GM12878 (cell line): ENCODE measurements at regions not wholly inside any gene's neighbourhood (a gene's known extent, or its start where the extent isn't known, plus 50 kb on each side); places are given as distances from the start of the nearest gene placed in this dataset.

ENCODE experiments used
- CBX3 ChIP-seq: fragments of 200-600 bp; sonication (generic); IDR thresholded peaks from 2 replicates; pipeline ENCODE4 v1.6.1; 2016; ENCODE audit warnings: low read depth, borderline replicate concordance
- LARP7 ChIP-seq: fragments of 450-650 bp; IDR thresholded peaks from 2 replicates; pipeline ENCODE4 v1.6.1; 2017; ENCODE audit warnings: mild to moderate bottlenecking
- RFX5 ChIP-seq: IDR thresholded peaks from 2 replicates; pipeline ENCODE4 v1.6.1; 2011; ENCODE audit warnings: low read depth, low read length, improper control_type of control experiment
- TF ChIP-seq, protein P1 (sequence below): fragments of 450-650 bp; IDR thresholded peaks from 2 replicates; pipeline ENCODE4 v1.6.1; 2017; ENCODE audit warnings: mild to moderate bottlenecking
- TF ChIP-seq, protein P2 (sequence below), 3 experiments: IDR thresholded peaks in 2 of 3; conservative IDR thresholded peaks in 1 of 3; 2 replicates each; pipeline ENCODE4 v1.5.1; 2011; ENCODE audit warnings: low read depth in 3 of 3, low read length in 3 of 3, mild to moderate bottlenecking in 3 of 3, control low read depth in 2 of 3, moderate library complexity in 2 of 3, inconsistent platforms in 1 of 3, mixed read lengths in 1 of 3; ENCODE audit not compliant: control insufficient read depth in 2 of 3, insufficient read depth in 1 of 3; ENCODE audit errors: extremely low read depth in 1 of 3

DNA sequence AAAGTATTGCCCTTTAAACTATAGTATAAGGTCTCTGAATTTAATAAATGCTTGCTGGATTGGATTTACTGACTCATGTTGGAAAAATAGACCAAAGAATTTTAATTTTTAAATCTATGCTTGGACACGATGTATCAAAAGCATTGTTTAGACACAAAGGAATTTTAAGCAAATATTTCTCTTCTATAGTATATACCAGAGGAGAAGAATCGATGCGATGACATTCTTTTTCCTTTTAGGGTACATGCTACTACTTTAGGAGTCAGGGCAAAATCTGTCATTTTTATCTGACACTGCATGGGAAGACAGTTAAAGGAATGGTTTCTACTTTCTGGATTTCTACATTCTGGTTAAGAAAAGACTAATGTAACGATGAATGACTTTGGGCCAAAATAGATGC, 339.9 kb downstream of the BMPER start:
- TF ChIP-seq RFX5: no peak
- no peak for TF ChIP-seq LARP7
- TF ChIP-seq, protein P1, sequence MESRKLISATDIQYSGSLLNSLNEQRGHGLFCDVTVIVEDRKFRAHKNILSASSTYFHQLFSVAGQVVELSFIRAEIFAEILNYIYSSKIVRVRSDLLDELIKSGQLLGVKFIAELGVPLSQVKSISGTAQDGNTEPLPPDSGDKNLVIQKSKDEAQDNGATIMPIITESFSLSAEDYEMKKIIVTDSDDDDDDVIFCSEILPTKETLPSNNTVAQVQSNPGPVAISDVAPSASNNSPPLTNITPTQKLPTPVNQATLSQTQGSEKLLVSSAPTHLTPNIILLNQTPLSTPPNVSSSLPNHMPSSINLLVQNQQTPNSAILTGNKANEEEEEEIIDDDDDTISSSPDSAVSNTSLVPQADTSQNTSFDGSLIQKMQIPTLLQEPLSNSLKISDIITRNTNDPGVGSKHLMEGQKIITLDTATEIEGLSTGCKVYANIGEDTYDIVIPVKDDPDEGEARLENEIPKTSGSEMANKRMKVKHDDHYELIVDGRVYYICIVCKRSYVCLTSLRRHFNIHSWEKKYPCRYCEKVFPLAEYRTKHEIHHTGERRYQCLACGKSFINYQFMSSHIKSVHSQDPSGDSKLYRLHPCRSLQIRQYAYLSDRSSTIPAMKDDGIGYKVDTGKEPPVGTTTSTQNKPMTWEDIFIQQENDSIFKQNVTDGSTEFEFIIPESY: no peak
- TF ChIP-seq, protein P2, sequence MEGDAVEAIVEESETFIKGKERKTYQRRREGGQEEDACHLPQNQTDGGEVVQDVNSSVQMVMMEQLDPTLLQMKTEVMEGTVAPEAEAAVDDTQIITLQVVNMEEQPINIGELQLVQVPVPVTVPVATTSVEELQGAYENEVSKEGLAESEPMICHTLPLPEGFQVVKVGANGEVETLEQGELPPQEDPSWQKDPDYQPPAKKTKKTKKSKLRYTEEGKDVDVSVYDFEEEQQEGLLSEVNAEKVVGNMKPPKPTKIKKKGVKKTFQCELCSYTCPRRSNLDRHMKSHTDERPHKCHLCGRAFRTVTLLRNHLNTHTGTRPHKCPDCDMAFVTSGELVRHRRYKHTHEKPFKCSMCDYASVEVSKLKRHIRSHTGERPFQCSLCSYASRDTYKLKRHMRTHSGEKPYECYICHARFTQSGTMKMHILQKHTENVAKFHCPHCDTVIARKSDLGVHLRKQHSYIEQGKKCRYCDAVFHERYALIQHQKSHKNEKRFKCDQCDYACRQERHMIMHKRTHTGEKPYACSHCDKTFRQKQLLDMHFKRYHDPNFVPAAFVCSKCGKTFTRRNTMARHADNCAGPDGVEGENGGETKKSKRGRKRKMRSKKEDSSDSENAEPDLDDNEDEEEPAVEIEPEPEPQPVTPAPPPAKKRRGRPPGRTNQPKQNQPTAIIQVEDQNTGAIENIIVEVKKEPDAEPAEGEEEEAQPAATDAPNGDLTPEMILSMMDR (IDR thresholded peaks at IDR 0.05 in 2 of 3, conservative IDR thresholded peaks at IDR 0.05 in 1 of 3; ENCODE audit: control insufficient read depth in 2 of 3, extremely low read depth in 1 of 3, insufficient read depth in 1 of 3, low read depth in 3 of 3, low read length in 3 of 3): no peak
- TF ChIP-seq CBX3: no peak
